ENCODE measurements at regions not wholly inside any gene's neighbourhood (a gene's known extent, or its start where the extent isn't known, plus 50 kb on each side); places are given as distances from the start of the nearest gene placed in this dataset.

DNA sequence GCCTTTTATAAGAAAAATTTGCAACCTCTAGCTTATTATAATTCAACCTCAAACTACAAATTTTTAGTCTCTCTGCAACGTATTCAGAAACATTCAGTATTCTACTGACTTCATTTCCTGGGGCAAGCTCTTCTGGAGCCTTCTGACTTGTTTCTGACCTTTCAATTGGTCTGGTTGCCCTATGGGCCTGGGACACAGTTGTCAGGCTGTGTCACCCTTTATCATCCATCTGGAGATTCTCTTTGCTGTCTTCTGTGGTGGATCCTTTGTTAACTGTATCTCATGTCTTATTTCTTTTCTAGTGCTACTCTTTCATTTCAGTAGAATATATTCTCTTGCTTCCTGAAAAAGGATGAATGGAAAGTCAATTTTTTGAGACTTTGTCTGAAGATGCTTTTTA lies 55.1 kb upstream of the PGRMC2 start:
- Mint-ChIP-seq H3K27me3 (ENCODE audit: low read depth) (no peaks in the 10 kb centered on the region), H3K9me3 (no peaks in the 10 kb centered on the region), H3K27ac (no peak overlapping the region), H3K4me3 (no peak overlapping the region), H3K4me1 (peaks cover 6% of the 10 kb centered on the region; the same call in 1 of the 2 replicates), H3K36me3 (no peaks in the 10 kb centered on the region)
- TF ChIP-seq ARID4B (CRISPR knock-in tag; IDR thresholded peaks at IDR 0.05; ENCODE audit: borderline replicate concordance) (no peak), RORB (CRISPR knock-in tag; IDR thresholded peaks at IDR 0.05) (no peak), ZNF232 (CRISPR knock-in tag; IDR thresholded peaks at IDR 0.05) (no peak), NR3C1 (CRISPR knock-in tag; conservative IDR thresholded peaks at IDR 0.05; ENCODE audit: low read depth) (no peak), CREB1 (CRISPR knock-in tag; IDR thresholded peaks at IDR 0.05) (no peak), NFYB (CRISPR knock-in tag; conservative IDR thresholded peaks at IDR 0.05; ENCODE audit: low read depth) (no peak), HMGXB4 (CRISPR knock-in tag; IDR thresholded peaks at IDR 0.05) (no peak), TEAD1 (CRISPR knock-in tag; IDR thresholded peaks at IDR 0.05) (no peak), GRHL2 (CRISPR knock-in tag; IDR thresholded peaks at IDR 0.05; ENCODE audit: insufficient replicate concordance, severe bottlenecking) (no peak), ZNF281 (CRISPR knock-in tag; IDR thresholded peaks at IDR 0.05) (no peak), PRRX2 (CRISPR knock-in tag; IDR thresholded peaks at IDR 0.05) (no peak), ZNF532 (CRISPR knock-in tag; IDR thresholded peaks at IDR 0.05; ENCODE audit: borderline replicate concordance) (no peak), SMAD4 (CRISPR knock-in tag; IDR thresholded peaks at IDR 0.05) (no peak), TP53 (CRISPR knock-in tag; IDR thresholded peaks at IDR 0.05) (no peak)
- TF ChIP-seq, protein P1, sequence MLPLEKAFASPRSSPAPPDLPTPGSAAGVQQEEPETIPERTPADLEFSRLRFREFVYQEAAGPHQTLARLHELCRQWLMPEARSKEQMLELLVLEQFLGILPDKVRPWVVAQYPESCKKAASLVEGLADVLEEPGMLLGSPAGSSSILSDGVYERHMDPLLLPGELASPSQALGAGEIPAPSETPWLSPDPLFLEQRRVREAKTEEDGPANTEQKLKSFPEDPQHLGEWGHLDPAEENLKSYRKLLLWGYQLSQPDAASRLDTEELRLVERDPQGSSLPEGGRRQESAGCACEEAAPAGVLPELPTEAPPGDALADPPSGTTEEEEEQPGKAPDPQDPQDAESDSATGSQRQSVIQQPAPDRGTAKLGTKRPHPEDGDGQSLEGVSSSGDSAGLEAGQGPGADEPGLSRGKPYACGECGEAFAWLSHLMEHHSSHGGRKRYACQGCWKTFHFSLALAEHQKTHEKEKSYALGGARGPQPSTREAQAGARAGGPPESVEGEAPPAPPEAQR (CRISPR knock-in tag; IDR thresholded peaks at IDR 0.05), result no peak
- TF ChIP-seq, protein P2, sequence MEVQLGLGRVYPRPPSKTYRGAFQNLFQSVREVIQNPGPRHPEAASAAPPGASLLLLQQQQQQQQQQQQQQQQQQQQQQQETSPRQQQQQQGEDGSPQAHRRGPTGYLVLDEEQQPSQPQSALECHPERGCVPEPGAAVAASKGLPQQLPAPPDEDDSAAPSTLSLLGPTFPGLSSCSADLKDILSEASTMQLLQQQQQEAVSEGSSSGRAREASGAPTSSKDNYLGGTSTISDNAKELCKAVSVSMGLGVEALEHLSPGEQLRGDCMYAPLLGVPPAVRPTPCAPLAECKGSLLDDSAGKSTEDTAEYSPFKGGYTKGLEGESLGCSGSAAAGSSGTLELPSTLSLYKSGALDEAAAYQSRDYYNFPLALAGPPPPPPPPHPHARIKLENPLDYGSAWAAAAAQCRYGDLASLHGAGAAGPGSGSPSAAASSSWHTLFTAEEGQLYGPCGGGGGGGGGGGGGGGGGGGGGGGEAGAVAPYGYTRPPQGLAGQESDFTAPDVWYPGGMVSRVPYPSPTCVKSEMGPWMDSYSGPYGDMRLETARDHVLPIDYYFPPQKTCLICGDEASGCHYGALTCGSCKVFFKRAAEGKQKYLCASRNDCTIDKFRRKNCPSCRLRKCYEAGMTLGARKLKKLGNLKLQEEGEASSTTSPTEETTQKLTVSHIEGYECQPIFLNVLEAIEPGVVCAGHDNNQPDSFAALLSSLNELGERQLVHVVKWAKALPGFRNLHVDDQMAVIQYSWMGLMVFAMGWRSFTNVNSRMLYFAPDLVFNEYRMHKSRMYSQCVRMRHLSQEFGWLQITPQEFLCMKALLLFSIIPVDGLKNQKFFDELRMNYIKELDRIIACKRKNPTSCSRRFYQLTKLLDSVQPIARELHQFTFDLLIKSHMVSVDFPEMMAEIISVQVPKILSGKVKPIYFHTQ (CRISPR knock-in tag; IDR thresholded peaks at IDR 0.05), result no peak
- TF ChIP-seq, protein P3, sequence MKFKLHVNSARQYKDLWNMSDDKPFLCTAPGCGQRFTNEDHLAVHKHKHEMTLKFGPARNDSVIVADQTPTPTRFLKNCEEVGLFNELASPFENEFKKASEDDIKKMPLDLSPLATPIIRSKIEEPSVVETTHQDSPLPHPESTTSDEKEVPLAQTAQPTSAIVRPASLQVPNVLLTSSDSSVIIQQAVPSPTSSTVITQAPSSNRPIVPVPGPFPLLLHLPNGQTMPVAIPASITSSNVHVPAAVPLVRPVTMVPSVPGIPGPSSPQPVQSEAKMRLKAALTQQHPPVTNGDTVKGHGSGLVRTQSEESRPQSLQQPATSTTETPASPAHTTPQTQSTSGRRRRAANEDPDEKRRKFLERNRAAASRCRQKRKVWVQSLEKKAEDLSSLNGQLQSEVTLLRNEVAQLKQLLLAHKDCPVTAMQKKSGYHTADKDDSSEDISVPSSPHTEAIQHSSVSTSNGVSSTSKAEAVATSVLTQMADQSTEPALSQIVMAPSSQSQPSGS (CRISPR knock-in tag; IDR thresholded peaks at IDR 0.05; ENCODE audit: borderline replicate concordance, low read depth), result no peak
- POLR2A ChIA-PET, result no interaction called here
- ATAC-seq, result no peak
- CTCF ChIA-PET, result interaction anchor here (0.7 kb wide), 1 partner anchor 20 kb away, joined by 3 read pairs; no protein-coding TSS in a partner anchor
- no peak for DNase-seq (ENCODE audit: low spot score)
